HFF-Myc (cell line): ENCODE measurements at regions not wholly inside any gene's neighbourhood (a gene's known extent, or its start where the extent isn't known, plus 50 kb on each side); places are given as distances from the start of the nearest gene placed in this dataset.

Source experiments
- DNase-seq: peaks from one replicate; pipeline ENCODE4 v3.0.0-alpha.2; 2011; ENCODE audit warnings: low read depth; ENCODE audit errors: extremely low read depth
- H3K4me3 ChIP-seq: replicated peaks from 2 replicates; pipeline ENCODE4 v1.5.1; 2011; ENCODE audit warnings: low read depth, mild to moderate bottlenecking, control low read depth, low read length
- CTCF ChIP-seq: IDR thresholded peaks from 2 replicates; pipeline ENCODE4 v1.5.1; 2012; ENCODE audit warnings: mild to moderate bottlenecking, low read depth, low read length, control low read depth; ENCODE audit errors: missing control alignments

- H3K4me3 ChIP-seq, result no peak overlapping the region
- no peak for DNase-seq
- TF ChIP-seq CTCF, result no peak
Observed at GRCh38 chr7:85644272-85644671, 457.4 kb upstream of the SEMA3D start.

GRCh38 chr7:85641331-85641730, 454.5 kb upstream of the SEMA3D start:
- DNase-seq, result no peak
- no peak overlapping the region for H3K4me3 ChIP-seq

GRCh38 chr7:85638394-85638793, 451.5 kb upstream of the SEMA3D start:
- no peak for TF ChIP-seq CTCF

More at GRCh38 chr7:85641331-85641730, 454.5 kb upstream of the SEMA3D start:
- no peak for TF ChIP-seq CTCF

GRCh38 chr7:85634951-85635350, 448.1 kb upstream of the SEMA3D start:
- no peak for TF ChIP-seq CTCF
- no peak for DNase-seq

More at GRCh38 chr7:85638394-85638793, 451.5 kb upstream of the SEMA3D start:
- H3K4me3 ChIP-seq, result no peak overlapping the region
- DNase-seq, result no peak

GRCh38 chr7:85630904-85631600, 444.2 kb upstream of the SEMA3D start:
- no peak overlapping the region for H3K4me3 ChIP-seq
- no peak for DNase-seq
- no peak for TF ChIP-seq CTCF

More at GRCh38 chr7:85634951-85635350, 448.1 kb upstream of the SEMA3D start:
- H3K4me3 ChIP-seq, result no peak overlapping the region

GRCh38 chr7:85627791-85628586, 441.1 kb upstream of the SEMA3D start:
- DNase-seq, result no peak
- no peak overlapping the region for H3K4me3 ChIP-seq
- no peak for TF ChIP-seq CTCF
